Skin epidermis (tissue), 12 donors: ENCODE measurements at regions not wholly inside any gene's neighbourhood (a gene's known extent, or its start where the extent isn't known, plus 50 kb on each side); places are given as distances from the start of the nearest gene placed in this dataset.
A peak's percentile ranks its signal among the peaks of the same experiment; 100 is the strongest.

Experiments
- H3K27ac ChIP-seq, 21 experiments: fragments of 200-600 bp; sonication (generic) in 11 of 21; one replicate each; pipeline ENCODE4 v1.5.0; 2020; ENCODE audit warnings: mild to moderate bottlenecking in 3 of 21, inconsistent platforms in 2 of 21, moderate library complexity in 2 of 21
- H3K4me3 ChIP-seq, 7 experiments: fragments of 200-600 bp; sonication (generic) in 2 of 7; one replicate each; pipeline ENCODE4 v1.5.0; 2020; ENCODE audit warnings: inconsistent platforms in 2 of 7, mild to moderate bottlenecking in 2 of 7, moderate library complexity in 1 of 7

DNA sequence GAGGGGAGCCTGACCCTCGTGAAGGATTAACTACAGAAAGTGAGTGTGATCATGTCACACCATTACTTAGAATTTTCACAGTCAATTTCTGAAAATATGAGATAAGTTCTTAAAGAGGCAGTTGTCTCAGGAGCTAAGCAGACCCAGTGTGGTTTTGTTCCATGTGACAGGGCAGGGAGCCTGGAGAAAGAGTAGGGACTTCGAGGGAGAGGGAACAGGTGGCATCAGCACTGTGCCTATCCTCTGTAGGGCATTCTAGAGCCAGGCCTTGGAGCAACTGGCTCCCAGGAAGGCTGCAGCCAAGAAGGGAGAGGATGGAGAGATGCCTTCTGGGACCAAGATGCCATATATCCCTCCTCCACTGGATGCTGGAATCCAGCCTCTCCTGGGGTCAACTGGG lies 183.0 kb downstream of the TSHZ3 start:
- Histone ChIP-seq H3K27ac (no peak overlapping the region), H3K4me3 (no peak overlapping the region)

DNA sequence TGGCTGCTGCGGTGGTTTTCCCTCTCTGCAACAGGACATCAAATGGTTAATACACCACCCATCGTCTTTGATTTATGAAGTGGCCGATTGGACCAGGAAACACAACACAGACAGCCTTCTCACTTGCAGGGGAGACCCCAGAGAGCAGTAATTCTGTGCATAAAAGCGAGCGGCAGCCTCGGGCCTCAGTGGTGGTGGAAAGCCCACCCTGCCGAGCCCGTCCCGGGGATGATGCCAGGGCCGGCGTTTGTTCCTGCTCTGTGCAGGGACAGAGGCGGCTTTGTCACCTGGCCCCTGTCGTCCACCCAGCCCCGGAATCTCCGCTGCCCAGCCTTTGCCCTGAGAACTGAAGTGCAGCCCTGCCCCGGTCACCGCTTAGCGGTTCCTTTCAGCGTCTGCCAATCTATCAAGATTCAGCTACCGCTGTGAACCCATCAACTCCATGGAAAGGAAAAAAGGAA lies 184.4 kb downstream of the TSHZ3 start:
- H3K4me3 ChIP-seq = no peak overlapping the region
- no peak overlapping the region for H3K27ac ChIP-seq

DNA sequence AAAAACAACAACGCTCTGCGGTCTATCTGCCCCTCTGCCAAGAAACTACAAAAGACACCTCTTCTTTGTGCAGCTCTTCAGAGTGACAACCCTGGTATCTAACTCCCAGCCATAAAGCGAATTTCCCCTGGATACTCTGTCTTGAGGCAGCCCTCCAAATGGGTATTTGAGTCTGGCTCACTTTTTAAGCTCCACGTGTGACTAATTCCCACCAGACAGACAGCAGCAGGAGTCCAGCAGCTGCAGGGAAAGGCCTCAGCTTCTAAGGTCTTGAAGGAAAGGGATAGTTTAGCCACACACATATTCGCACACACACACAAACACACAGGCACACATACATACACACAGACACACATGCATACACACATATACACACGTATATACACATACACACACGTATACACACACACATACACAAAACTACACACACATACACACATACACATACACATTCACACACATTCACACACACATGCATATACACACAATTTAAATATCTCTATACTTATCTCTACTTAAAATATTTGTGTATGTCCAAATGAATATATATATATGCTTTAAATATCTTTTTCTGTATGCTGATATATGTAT lies 188.8 kb downstream of the TSHZ3 start:
- Histone ChIP-seq H3K27ac (no peak overlapping the region), H3K4me3 (no peak overlapping the region)

DNA sequence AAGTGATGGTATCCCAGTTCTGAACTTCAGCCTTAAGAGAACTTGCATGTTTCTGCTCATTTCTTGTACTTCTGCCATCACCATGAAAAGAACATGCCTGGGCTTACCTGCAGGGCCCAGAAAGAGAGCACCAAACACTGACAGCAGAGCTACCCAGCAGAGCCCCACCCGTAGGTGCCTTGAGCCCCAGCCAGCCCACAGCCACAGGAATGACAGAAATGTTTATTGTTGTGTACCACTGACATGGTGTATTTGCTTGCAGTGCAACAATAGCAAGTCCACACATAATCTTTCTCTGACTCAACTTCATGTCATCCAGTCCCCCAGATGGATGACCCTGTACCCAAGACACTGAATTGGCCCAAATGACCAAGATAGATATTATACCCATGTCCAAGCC lies 195.2 kb downstream of the TSHZ3 start:
- H3K27ac ChIP-seq = no peak overlapping the region
- H3K4me3 ChIP-seq = no peak overlapping the region

DNA sequence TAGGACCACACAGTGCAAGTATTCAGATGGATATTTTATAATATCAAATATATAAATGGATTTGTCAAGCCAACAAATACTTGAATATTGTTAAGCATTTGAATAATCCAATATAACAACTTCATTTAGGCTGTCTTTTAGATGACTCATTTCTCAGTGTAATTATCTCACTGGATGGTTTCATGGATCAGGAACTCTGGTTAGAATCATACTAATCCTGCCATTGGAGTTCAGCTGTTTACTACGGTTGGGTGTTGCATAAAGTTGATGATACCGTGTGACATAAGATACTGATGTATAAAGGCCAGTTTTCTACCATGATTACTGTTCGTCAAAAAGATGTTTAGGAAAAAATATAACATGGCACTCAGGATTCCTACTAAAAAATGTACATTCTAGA lies 196.3 kb downstream of the TSHZ3 start:
- Histone ChIP-seq H3K27ac (no peak overlapping the region), H3K4me3 (no peak overlapping the region)

DNA sequence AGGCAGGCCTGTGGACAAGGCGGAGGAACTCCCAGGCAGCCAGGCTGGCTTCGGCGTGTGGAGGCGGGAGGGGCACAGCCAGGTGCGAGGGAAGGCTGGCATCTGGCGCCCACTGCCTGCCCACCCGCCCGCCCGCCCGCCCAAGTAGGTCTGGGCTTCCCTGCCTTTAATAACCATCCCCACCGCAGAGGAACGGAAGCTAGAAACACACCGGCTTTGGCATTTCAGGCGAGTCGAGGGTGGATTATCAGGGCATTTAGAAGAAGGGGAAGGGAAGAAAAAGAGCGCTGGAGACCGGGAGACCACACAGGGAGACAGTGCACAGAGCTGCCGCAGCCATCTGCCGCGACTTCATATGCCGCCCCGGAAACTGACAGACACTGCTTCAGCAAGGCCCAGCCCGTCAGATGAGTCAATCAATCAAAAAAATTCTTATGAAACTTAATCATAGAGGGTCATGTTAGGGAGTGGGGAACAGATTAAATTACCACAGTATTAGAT lies 199.7 kb downstream of the TSHZ3 start:
- no peak overlapping the region for H3K27ac ChIP-seq
- H3K4me3 ChIP-seq = no peak overlapping the region

DNA sequence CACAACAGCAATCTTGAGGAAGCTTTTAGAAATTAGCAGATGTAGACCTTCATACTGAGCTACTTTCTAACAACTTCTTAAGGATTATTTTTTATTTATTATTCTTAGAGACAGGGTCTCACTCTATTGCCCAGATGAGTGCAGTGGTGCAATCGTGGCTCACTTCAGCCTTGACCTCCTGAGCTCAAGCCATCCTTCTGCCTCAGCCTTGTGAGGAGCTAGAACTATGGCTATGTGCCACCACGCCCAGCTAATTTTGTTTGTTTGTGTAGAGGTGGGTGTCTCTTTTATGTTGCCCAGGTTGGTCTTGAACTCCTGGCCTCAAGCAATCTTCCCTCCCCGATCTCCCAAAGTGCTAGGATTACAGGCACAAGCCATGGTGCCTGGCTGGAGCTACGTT lies 200.6 kb downstream of the TSHZ3 start:
- H3K4me3 ChIP-seq = no peak overlapping the region
- H3K27ac ChIP-seq = no peak overlapping the region

DNA sequence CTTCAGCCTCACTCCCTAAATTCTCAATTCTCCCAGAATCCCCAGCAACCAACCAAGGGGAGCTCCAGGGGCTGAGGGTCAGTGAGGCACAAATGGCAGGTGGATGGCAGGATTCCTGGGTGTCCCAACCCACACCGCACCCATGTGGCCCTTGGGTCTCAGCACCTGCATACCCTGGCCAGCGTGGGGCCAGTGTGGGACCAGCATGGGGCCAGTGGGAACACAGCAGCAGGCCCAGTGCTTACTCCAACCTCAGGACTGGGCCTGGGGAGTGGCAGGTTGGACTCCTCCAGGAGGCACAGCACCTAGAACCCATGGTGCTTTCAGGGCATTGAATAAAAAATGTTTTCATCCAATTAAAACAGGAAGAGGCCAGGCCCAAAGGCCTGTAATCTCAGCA lies 202.0 kb downstream of the TSHZ3 start:
- Histone ChIP-seq H3K27ac (no peak overlapping the region), H3K4me3 (no peak overlapping the region)

DNA sequence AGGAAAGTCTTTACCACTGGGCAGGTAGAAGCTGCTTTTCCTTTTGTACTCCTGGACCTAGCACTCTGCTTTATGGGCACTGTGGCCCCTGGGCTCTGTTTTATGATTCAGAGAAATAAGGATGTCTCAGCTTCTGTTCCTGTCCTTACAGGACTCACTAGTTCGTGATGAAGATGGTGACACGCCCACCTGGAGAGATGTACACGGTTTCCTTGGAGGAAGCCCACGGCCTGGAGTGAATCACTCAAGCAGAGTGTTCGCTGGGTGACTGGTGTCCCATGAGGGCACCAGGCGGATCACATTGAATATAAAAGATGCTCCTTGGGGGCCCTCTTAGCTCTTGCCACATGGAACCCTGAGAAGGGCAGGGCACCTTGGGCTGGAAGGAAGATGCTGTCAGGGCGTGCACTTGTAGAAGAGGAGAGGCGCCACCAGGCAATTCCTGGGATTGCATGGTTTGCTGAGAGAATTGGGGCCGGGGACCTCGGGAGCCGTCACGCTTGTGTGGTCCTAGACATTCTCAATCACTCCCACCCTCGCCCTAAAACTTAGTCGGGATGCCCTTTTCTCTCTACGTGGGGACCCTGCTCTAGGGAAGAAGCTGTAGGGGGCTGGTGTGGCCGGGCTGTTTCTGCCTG lies 202.6 kb downstream of the TSHZ3 start:
- Histone ChIP-seq H3K27ac (no peak overlapping the region), H3K4me3 (no peak overlapping the region)

DNA sequence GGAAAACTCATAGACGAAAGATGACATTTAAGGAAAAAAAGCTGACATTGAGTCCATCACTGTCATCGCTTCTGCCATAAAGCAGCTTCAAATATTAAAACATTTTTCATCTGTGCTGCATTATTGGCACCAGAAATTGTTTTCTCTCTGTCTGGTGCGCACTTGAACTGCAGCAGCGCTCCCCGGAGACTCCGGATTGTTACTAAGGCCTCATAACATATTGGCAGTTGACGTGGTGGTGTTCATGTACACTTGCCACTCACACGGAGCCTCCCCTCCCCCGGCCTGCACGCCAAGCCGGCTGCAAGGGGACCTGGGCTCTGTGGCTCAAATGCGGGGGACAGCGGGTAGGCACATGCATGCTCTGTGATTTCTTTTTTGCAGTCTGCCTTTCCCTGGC lies 203.2 kb downstream of the TSHZ3 start:
- H3K4me3 ChIP-seq = no peak overlapping the region

DNA sequence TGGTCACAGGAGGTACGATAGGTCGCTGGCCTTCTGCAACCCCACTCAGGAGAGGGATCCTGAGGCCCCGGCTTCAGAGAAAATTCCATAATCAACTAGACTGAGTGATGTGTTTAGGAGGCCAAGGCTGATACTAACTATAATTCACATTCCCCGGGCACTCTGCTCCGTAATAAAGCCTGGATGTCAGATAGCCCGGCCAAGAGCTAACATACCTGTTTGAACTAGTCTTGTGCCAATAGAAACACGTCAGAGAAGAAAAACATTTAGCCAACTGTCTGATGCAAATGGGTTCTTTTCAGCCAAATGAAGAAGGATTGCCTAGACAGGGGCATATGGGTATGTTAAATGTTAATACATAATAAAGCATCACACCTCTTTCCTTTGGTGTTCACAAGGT lies 204.2 kb downstream of the TSHZ3 start:
- Histone ChIP-seq H3K27ac (no peak overlapping the region), H3K4me3 (no peak overlapping the region)

More for the DNA sequence above, 203.2 kb downstream of the TSHZ3 start:
- H3K27ac ChIP-seq = no peak overlapping the region

DNA sequence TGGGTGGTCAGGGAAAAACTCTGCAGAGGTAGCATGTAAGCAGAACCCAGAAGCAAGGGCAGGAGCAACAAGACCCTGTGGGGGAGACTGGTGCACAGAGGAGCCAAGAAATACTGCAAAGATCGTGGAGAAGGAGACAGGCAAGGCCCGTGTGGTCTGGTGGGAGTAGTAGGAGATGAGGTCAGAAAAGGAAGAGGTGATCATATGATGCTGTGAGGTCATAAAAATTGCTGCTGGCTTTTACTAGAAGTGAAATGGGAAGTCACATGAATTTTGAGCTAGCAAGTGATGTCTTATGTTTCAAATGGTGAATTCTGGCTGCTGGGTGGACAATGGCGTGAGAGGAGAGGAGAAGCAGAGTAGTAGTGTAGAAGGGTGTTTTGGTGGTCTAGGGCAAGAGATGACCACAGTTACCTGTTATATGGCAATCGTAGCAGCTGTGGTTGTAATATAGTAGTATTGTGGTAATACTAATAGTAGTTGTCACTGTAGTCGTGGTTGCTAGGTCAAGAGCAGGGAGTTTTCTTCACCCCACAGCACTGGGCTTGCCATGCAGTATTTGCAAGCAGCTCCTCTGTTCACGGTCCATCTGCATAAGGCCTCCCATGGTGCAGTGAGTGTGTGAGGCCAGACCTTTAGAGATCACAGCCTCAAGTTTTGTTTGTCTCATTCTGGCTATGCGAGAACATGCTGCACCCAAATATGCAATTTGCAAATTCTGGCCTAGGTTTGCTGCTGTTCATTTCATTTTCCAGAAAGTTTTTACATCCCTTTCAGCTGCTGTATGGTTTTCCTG lies 205.0 kb downstream of the TSHZ3 start:
- Histone ChIP-seq H3K4me3 (no peak overlapping the region), H3K27ac (no peak overlapping the region)

DNA sequence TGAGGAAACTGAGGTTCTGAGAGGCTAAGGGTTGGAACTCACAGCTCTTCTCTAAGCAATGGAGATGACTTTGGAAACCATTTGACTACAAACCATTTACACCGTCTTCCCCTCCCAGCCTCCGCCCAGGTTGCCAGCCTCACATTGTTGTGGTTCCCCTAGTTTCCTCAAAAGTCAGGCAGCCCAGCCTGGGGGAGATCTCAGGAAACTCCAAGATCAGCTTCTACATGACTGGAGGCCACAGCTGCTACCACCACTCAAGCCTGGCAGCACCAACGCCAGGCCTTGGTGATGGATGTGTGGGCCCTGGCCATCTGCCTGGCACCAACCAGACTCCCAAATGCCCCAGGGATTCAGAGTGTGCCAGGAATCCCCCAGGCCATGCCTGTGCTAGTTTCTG lies 207.9 kb downstream of the TSHZ3 start:
- H3K4me3 ChIP-seq = no peak overlapping the region
- H3K27ac ChIP-seq = peak overlapping the region in 1 of 21 experiments; percentile 3

DNA sequence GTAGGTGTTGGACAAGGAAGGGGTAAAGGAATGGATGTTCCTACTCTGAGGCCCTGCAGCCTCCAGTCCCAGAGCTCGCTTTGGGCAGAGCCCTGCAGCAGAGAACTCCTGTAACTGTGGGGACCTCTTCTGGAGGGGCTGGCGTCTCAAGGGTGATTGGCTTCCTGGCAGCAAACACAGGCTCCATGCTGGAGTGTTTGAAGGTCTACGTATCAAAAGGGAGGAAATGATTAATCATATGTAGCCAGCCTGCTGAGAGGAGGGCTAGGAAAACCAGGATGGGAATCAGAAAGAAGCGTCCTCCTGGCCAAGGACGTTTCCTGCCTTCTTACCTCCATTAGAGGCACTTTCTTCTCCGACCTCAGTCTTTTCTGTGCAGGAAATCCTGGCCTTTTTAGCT lies 208.5 kb downstream of the TSHZ3 start:
- H3K4me3 ChIP-seq = no peak overlapping the region
- H3K27ac ChIP-seq = peak overlapping the region in 1 of 21 experiments; percentile 3

DNA sequence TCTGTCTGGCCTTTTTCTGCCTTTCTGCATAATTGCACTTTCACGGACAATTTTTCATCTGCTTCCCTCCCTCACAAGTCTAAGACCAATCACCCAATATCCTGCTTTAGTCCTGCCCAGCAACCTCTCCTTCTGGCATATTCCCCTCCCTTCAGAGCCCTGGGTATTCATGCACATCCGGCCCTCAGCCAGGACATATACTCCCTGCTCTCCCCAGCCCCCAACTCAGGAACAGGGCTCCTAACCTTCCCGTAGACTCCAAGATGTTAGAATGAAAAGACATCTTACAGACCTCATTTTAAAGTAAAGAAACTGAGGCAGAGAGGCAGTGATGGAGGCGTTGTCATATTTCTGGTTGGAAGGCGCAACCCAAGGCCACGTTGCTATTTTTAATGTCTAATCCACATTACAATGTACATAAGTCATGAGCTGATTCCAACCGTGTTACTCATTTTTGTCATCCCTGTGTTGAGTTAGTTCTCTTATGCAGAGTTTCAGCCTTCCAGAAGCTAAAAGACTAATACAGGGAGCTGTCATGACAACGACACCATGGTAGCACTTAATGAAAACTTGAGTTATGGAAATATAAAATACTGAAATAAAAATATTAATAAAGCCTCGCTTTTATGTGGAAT lies 209.2 kb downstream of the TSHZ3 start:
- Histone ChIP-seq H3K4me3 (no peak overlapping the region), H3K27ac (no peak overlapping the region)

DNA sequence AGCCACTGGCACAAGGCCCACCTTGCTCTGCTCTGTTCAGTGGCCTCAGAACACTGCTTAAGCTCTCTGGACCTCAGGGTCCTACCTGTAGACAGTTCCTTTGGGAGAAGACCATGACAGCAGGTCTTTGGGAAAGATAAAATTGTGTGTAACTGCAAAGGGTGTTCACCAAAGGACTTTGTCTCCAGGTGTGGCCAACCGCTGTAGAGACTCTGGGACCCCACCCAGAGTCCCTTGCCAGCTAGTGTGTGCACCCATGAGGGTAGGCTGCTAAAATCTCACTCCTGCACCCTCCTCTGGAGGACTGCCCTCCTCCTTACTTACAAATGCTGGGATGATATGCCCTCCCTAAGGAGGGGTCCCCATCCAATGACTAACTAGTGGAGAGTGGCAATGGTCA lies 211.2 kb downstream of the TSHZ3 start:
- no peak overlapping the region for H3K4me3 ChIP-seq
- H3K27ac ChIP-seq = no peak overlapping the region

DNA sequence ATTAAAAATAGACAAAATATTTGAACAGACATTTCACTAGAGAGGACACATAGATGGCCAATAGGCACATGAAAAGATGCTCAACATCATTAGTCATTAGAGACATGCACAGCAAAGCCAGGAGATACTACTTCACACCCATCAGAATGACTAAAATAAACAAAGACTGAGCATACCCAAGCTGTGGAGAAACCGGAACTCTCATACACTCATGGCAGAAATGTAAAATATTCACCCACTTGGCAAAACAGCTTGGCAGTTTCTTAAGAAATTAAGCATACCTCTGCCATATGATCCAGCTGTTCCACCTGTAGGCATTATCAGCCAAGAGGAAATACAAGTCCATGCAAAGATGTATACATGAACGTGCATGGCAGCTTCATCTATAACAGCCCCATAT lies 213.4 kb downstream of the TSHZ3 start:
- no peak overlapping the region for H3K27ac ChIP-seq

DNA sequence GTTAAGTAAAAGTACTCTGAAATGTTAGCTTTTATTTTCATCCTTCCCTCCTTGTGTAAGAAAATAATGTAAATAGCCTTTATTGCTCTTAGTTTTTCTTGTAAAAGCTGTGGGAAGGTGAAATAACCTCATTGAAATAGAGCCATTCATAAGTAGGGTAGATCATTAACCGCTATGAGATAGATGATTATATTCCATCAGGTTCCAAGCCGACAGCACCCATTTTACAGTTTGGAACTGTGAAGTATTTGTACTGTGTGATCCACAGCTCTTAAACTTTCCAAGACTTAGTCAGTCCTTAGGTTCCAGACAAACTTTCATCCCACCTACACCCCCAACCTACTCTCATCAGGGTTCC lies 216.5 kb downstream of the TSHZ3 start:
- no peak overlapping the region for H3K4me3 ChIP-seq
- H3K27ac ChIP-seq = no peak overlapping the region

More for the DNA sequence above, 213.4 kb downstream of the TSHZ3 start:
- no peak overlapping the region for H3K4me3 ChIP-seq

DNA sequence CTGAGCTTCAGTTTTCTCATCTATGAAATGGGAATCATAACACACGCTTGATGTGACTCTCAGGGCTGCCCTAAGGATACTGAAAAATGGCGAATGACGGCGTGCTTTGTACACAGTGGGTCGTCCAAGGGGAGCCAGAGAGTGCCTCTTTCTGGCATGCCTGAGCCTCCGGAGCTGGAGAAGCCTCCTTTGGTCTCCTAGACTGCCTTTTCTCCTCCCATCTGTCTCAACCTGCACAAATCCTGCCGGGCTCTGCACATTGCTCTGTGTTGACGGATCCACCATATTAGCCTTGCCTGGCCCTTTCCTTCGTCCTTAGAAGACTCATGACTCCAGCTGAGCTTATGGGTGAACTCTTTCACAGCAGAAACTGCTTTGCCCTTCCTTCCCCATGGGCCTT lies 220.9 kb downstream of the TSHZ3 start:
- Histone ChIP-seq H3K27ac (peak overlapping the region in 7 of 21 experiments; percentile 35 to 82 (median 67)), H3K4me3 (no peak overlapping the region)

DNA sequence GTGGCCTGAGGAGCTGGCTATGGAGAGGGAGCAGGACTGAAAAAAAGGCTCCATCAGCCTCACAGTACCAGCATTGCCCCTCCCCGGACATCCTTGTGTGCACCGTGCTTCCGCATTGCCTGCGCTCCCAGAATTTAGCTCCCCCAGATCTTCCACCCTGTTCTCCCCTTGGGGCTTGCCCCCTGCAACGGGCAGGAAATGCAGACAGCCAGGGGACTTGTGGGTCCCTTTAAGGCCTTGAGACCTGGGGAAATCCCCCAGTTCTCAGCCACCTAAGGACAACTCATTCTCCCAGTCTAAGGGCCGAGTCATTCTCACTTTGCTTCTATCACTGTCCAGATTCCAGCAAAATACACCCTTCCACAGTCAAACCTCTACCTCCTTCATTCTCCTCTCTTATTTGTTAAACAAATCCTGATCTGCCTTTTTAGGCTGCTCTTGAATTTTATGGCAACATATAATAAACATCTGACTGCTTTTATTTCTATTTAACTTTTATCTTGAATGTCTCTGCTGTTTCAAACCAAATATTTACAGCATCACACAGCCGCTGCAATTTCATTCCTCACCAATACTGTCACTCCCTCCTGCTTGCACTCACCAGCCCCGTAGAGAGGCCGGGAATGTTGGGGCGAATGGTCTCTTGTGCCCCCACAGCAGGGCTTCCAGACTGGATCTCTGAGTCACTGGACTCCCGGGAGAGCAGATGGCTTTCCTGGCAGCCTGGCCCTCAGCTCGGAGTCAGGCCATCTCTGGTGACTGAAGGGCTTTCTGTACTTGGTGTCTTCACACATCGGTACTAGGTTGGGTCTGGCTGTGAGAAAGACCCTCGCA lies 221.9 kb downstream of the TSHZ3 start:
- Histone ChIP-seq H3K27ac (peak overlapping the region in 15 of 21 experiments; percentile 23 to 82 (median 55)), H3K4me3 (no peak overlapping the region)
